Natural killer cell (primary cell): ENCODE measurements at regions not wholly inside any gene's neighbourhood (a gene's known extent, or its start where the extent isn't known, plus 50 kb on each side); places are given as distances from the start of the nearest gene placed in this dataset.

ENCODE experiments used
- ATAC-seq, 3 donors: fragments of 150-1000 bp in 2 of 3; fragments of 200-7000 bp in 1 of 3; cut with Tn5 transposase; 1 replicate in 1 of 3; 2 replicates in 2 of 3; pipeline ENCODE4 v1.10.0; 2021; ENCODE audit warnings: mild to moderate bottlenecking in 2 of 3, moderate library complexity in 2 of 3
- DNase-seq, 2 donors: peaks; one replicate each; pipeline versions ENCODE4 v3.0.0 to v3.0.0-alpha.2; 2013 to 2021; ENCODE audit warnings: mixed read lengths in 1 of 2
- H3K27ac ChIP-seq: one replicate; pipeline ENCODE4 v1.5.1; 2013; ENCODE audit warnings: mild to moderate bottlenecking, low read length
- H3K27me3 ChIP-seq: one replicate; pipeline ENCODE4 v1.6.1; 2013; ENCODE audit warnings: low read length; ENCODE audit not compliant: control insufficient read depth, insufficient read depth
- H3K36me3 ChIP-seq: one replicate; pipeline ENCODE4 v1.6.1; 2013; ENCODE audit warnings: low read length; ENCODE audit not compliant: control insufficient read depth, insufficient read depth
- H3K4me1 ChIP-seq: one replicate; pipeline ENCODE4 v1.6.1; 2013; ENCODE audit warnings: low read length; ENCODE audit not compliant: control insufficient read depth, insufficient read depth
- H3K4me3 ChIP-seq: one replicate; pipeline ENCODE4 v1.5.1; 2013; ENCODE audit warnings: low read length
- H3K9me3 ChIP-seq: one replicate; pipeline ENCODE4 v1.6.1; 2013; ENCODE audit warnings: low read length; ENCODE audit not compliant: control insufficient read depth, insufficient read depth
- H3K27ac Mint-ChIP-seq, 2 donors: one replicate each; pipeline ENCODE4 v1.8.0; 2022; ENCODE audit warnings: mild to moderate bottlenecking in 2 of 2, mixed read lengths in 2 of 2, moderate library complexity in 1 of 2
- H3K27me3 Mint-ChIP-seq, 2 donors: one replicate each; pipeline ENCODE4 v1.8.0; 2022; ENCODE audit warnings: low read depth in 2 of 2, mixed read lengths in 2 of 2
- H3K36me3 Mint-ChIP-seq: one replicate; pipeline ENCODE4 v1.8.0; 2022; ENCODE audit warnings: mixed read lengths
- H3K4me1 Mint-ChIP-seq, 2 donors: one replicate each; pipeline ENCODE4 v1.8.0; 2022; ENCODE audit warnings: mixed read lengths in 2 of 2
- H3K4me3 Mint-ChIP-seq: one replicate; pipeline ENCODE4 v1.8.0; 2022; ENCODE audit warnings: mild to moderate bottlenecking, moderate library complexity, mixed read lengths
- H3K9me3 Mint-ChIP-seq, 2 donors: one replicate each; pipeline ENCODE4 v1.8.0; 2022; ENCODE audit warnings: mixed read lengths in 2 of 2
- WGBS: methylation state at CpG from one replicate; pipeline ENCODE4 v1.1.7; 2013; ENCODE audit warnings: missing lambda C conversion rate; ENCODE audit not compliant: insufficient coverage; 5-methylcytosine and 5-hydroxymethylcytosine counted together
- intact Hi-C: fragments of 100-400 bp; cut with micrococcal nuclease; formaldehyde crosslinking; loops from one replicate; pipeline ENCODE4 v1.14.2; 2022
- TF ChIP-seq, protein P1 (sequence below): fragments of 200-600 bp; IDR thresholded peaks from one replicate; pipeline ENCODE4 v1.8.0; 2022; ENCODE audit warnings: antibody characterized with exemption

DNA sequence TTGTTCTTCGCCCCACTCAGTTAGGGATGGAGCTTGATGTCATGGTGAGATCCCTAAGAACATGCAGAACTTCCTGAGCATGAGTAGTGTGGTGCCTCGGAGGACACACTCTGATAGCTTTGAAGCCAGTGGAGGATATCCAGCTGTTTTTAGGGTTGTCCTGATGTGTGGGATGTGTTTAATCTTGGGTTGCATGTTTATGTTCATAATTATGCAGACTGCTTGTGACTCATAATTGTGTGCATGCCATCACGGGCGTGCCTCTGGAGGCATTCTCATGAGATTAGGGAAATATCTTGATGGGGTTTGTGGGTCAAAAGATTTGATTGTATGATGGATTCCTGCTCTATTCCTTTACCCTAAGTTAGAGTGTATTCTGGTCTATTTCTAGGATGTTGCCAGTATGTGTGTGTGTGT, 267.4 kb upstream of the PELI2 start:
- no peaks in the 10 kb centered on the region for H3K36me3 ChIP-seq
- WGBS, result 86% methylated on average over 4 of the region's 4 CpGs
- Mint-ChIP-seq H3K27ac (no peak overlapping the region), H3K4me1 (no peaks in the 10 kb centered on the region), H3K36me3 (no peaks in the 10 kb centered on the region), H3K9me3 (no peaks in the 10 kb centered on the region), H3K4me3 (no peak overlapping the region), H3K27me3 (peaks cover 0 to 4% of the 10 kb centered on the region in 2 donors)
- no peak overlapping the region for H3K27ac ChIP-seq
- TF ChIP-seq, protein P1, sequence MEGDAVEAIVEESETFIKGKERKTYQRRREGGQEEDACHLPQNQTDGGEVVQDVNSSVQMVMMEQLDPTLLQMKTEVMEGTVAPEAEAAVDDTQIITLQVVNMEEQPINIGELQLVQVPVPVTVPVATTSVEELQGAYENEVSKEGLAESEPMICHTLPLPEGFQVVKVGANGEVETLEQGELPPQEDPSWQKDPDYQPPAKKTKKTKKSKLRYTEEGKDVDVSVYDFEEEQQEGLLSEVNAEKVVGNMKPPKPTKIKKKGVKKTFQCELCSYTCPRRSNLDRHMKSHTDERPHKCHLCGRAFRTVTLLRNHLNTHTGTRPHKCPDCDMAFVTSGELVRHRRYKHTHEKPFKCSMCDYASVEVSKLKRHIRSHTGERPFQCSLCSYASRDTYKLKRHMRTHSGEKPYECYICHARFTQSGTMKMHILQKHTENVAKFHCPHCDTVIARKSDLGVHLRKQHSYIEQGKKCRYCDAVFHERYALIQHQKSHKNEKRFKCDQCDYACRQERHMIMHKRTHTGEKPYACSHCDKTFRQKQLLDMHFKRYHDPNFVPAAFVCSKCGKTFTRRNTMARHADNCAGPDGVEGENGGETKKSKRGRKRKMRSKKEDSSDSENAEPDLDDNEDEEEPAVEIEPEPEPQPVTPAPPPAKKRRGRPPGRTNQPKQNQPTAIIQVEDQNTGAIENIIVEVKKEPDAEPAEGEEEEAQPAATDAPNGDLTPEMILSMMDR, result no peak
- no peaks in the 10 kb centered on the region for H3K9me3 ChIP-seq
- intact Hi-C loops, result no loop called here
- H3K4me1 ChIP-seq, result no peaks in the 10 kb centered on the region
- ATAC-seq (no peak), DNase-seq (no peak)
- H3K4me3 ChIP-seq, result no peak overlapping the region
- H3K27me3 ChIP-seq, result no peaks in the 10 kb centered on the region

DNA sequence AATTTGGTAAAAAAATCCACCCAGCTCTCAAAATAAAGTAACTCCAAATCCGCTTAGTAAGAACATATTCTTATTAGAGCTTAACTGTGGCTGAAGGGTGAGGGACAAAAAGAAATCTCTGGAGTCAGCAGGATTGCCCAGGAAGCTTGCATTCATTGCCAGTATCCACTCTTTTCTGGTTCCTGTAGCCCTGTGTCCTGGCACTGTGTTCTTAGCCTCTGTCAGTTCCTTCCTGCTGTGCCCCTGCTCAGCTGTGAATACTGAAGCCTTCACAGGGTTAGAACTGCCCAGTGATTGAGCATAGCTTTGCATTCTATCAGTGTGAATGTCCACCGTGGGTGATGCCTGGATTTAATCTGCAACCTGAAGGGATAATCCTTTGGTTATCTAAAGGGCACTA, 266.9 kb upstream of the PELI2 start:
- no peaks in the 10 kb centered on the region for H3K4me1 ChIP-seq
- DNase-seq (no peak), ATAC-seq (no peak)
- no peaks in the 10 kb centered on the region for H3K4me1 Mint-ChIP-seq
- H3K27ac ChIP-seq, result no peak overlapping the region
- H3K4me3 Mint-ChIP-seq, result no peak overlapping the region
- H3K36me3 Mint-ChIP-seq, result no peaks in the 10 kb centered on the region
- H3K36me3 ChIP-seq, result no peaks in the 10 kb centered on the region
- no peaks in the 10 kb centered on the region for H3K9me3 Mint-ChIP-seq
- H3K27ac Mint-ChIP-seq, result no peak overlapping the region
- H3K9me3 ChIP-seq, result no peaks in the 10 kb centered on the region
- WGBS, result 100% methylated on average over 1 of the region's 2 CpGs
- H3K4me3 ChIP-seq, result no peak overlapping the region
- TF ChIP-seq, protein P1, result no peak
- H3K27me3 ChIP-seq, result no peaks in the 10 kb centered on the region
- intact Hi-C loops, result no loop called here
- H3K27me3 Mint-ChIP-seq, result peaks cover 0 to 4% of the 10 kb centered on the region in 2 donors

DNA sequence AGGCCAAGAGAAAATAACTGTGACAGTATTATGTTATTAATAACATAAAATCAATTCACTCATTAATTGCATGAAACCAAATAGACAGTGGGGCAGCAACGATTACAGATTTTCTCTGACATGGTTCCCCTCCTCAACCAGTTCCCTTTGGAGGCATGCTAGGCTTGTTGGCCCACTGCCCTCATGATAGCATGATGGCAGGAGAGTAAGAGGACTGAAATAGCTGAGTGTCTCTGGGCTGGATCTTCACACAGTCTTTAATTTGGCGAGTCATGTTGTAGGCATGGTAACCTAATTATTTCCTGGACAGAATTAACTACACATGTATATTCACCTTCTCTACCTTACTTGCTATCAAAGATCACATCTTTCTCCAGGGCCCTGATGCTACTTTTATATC, 266.2 kb upstream of the PELI2 start:
- Mint-ChIP-seq H3K36me3 (no peaks in the 10 kb centered on the region), H3K9me3 (no peaks in the 10 kb centered on the region), H3K4me1 (no peaks in the 10 kb centered on the region), H3K27ac (no peak overlapping the region), H3K4me3 (no peak overlapping the region), H3K27me3 (peaks cover 0 to 4% of the 10 kb centered on the region in 2 donors)
- Histone ChIP-seq H3K4me3 (no peak overlapping the region), H3K9me3 (no peaks in the 10 kb centered on the region), H3K36me3 (no peaks in the 10 kb centered on the region), H3K27me3 (no peaks in the 10 kb centered on the region), H3K4me1 (no peaks in the 10 kb centered on the region), H3K27ac (no peak overlapping the region)
- TF ChIP-seq, protein P1, result no peak
- WGBS, result 92% methylated on average over 2 of the region's 2 CpGs
- intact Hi-C loops, result no loop called here
- ATAC-seq, result no peak
- no peak for DNase-seq

DNA sequence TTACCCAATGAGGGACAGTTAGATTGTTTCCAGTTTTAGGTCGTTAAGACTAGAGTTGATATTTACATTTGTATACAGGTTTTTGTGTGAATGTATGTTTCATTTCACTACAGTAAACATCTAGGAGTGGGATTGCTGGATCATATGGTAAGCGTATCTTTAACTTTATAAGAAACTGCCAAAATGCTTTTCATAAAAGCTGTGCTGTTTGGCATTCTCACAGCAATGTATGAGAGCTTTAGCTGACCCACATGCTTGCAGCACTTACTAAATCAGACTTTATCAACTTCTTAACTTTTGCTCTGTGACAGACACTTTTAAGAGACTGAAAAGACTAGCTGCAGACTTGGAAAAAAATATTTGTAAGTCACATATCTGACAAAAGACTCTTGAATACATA, 262.5 kb upstream of the PELI2 start:
- TF ChIP-seq, protein P1, result no peak
- Mint-ChIP-seq H3K36me3 (peaks cover 8% of the 10 kb centered on the region), H3K27me3 (no peaks in the 10 kb centered on the region), H3K9me3 (peaks cover 3 to 9% of the 10 kb centered on the region in 2 donors), H3K4me1 (no peaks in the 10 kb centered on the region), H3K27ac (no peak overlapping the region), H3K4me3 (no peak overlapping the region)
- ATAC-seq, result no peak
- no peaks in the 10 kb centered on the region for H3K27me3 ChIP-seq
- no peaks in the 10 kb centered on the region for H3K4me1 ChIP-seq
- no peak for DNase-seq
- H3K9me3 ChIP-seq, result no peaks in the 10 kb centered on the region
- no peaks in the 10 kb centered on the region for H3K36me3 ChIP-seq
- WGBS, result 100% methylated on average over 1 of the region's 2 CpGs
- H3K27ac ChIP-seq, result no peak overlapping the region
- intact Hi-C loops, result no loop called here
- no peak overlapping the region for H3K4me3 ChIP-seq
